ENCODE measurements at regions not wholly inside any gene's neighbourhood (a gene's known extent, or its start where the extent isn't known, plus 50 kb on each side); places are given as distances from the start of the nearest gene placed in this dataset.
"Not testable (repeated sequence)": the region's sequence is repeated elsewhere in the genome, so short reads cannot be mapped to it uniquely, and the experiment has no call there.

DNA sequence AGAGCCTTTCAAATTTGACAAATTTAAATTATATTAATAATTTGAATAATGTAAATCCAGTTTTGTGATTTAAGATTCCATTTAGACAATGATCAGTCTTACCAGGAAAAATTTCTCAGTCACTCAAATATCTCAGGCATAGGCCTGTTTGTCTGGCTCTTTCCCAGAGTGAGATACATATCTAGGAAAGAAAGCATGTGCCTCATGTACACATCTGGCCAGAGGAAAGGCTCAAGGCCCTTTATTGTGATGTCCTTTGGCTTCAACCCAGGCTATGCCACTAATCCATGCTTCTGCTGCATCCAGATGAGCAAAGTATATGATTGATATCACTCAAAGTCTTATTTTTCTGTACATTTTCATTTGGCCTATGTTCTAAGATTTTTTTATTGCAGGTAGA is 473.3 kb upstream of the ADGRL3 start:
- no peak overlapping the region for H3K4me3 ChIP-seq (ENCODE audit: low read length)
- TF ChIP-seq, protein P1, sequence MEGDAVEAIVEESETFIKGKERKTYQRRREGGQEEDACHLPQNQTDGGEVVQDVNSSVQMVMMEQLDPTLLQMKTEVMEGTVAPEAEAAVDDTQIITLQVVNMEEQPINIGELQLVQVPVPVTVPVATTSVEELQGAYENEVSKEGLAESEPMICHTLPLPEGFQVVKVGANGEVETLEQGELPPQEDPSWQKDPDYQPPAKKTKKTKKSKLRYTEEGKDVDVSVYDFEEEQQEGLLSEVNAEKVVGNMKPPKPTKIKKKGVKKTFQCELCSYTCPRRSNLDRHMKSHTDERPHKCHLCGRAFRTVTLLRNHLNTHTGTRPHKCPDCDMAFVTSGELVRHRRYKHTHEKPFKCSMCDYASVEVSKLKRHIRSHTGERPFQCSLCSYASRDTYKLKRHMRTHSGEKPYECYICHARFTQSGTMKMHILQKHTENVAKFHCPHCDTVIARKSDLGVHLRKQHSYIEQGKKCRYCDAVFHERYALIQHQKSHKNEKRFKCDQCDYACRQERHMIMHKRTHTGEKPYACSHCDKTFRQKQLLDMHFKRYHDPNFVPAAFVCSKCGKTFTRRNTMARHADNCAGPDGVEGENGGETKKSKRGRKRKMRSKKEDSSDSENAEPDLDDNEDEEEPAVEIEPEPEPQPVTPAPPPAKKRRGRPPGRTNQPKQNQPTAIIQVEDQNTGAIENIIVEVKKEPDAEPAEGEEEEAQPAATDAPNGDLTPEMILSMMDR (IDR thresholded peaks at IDR 0.05; ENCODE audit: insufficient read depth, low read depth, low read length, missing control alignments): no peak
- DNase-seq (ENCODE audit: low read depth): no peak

DNA sequence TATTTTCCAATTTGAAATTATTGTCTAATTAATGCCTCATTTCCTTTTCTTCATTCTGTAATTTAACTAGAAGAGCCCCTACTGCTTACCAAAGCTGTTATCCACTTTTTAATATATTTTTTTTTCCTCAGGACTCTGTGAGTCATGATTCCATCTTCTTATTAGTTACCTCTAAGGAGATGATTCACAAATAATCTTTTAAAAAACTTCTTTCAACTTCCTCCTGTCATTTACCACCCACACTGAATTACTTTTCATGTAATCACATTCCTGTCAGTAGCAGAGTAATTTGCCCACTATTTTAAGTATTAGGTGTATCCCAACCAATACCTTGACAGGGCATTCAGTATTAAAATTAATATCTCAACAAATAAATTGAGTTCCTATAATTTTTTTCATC is 470.9 kb upstream of the ADGRL3 start:
- no peak overlapping the region for H3K4me3 ChIP-seq (ENCODE audit: low read length)
- TF ChIP-seq, protein P1 (IDR thresholded peaks at IDR 0.05; ENCODE audit: insufficient read depth, low read depth, low read length, missing control alignments): no peak
- DNase-seq (ENCODE audit: low read depth): peak; percentile 66

DNA sequence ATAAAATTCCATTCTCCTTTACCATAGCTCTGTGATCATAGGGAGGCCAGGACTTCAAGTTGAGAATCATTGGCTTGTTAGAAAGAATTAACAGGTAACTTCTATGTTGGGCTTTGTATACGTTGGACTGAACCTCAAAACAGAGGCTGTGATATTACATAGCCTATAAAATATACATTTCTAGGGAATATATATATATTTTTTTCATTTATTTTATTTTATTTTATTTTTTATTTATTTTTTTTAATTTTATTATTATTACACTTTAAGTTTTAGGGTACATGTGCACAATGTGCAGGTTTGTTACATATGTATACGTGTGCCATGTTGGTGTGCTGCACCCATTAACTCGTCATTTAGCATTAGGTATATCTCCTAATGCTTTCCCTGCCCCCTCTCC is 470.4 kb upstream of the ADGRL3 start:
- DNase-seq (ENCODE audit: low read depth); H3K4me3 ChIP-seq (ENCODE audit: low read length): not testable (repeated sequence)

DNA sequence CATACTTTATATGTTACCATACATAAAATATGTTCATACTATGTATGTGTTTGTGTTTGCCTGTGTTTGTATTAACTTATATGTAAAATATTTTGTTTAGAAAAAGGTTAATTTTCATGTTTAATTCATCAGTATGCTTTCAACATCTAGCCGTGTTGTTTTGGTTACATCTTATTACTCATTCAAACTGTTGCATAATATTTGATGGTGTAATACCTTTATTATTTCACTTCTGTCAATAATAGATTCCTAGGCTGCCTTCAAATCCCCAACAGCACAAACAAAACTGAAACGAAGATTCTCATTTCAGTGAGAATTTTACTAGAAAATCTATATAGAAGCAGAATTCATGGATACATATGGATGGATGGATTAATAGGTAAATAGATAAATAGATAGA is 462.3 kb upstream of the ADGRL3 start:
- H3K4me3 ChIP-seq (ENCODE audit: low read length): no peak overlapping the region
- DNase-seq (ENCODE audit: low read depth): peak; percentile 74

DNA sequence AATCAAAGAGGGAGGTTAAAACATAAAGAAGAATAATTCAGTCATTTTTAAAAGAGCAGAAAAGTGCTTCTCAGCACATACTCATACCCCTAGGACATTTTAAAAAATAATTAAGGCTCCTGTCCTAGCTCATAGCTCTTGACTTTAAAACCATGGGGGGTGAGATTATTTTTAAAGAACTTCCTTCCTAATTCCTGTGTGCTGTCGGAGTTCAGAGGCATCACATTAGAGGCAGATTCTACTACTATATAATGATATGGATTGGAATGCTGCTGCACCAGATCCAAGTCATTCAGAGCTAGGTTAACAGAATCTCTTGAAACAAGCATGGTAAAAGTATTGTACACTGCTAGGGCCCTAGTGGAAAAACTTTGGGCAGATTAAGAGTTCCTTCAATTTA is 456.5 kb upstream of the ADGRL3 start:
- DNase-seq (ENCODE audit: low read depth): peak; percentile 20
- H3K4me3 ChIP-seq (ENCODE audit: low read length): no peak overlapping the region
- TF ChIP-seq, protein P1 (IDR thresholded peaks at IDR 0.05; ENCODE audit: insufficient read depth, low read depth, low read length, missing control alignments): no peak

More for the DNA sequence above, 462.3 kb upstream of the ADGRL3 start:
- TF ChIP-seq, protein P1 (IDR thresholded peaks at IDR 0.05; ENCODE audit: insufficient read depth, low read depth, low read length, missing control alignments): no peak

DNA sequence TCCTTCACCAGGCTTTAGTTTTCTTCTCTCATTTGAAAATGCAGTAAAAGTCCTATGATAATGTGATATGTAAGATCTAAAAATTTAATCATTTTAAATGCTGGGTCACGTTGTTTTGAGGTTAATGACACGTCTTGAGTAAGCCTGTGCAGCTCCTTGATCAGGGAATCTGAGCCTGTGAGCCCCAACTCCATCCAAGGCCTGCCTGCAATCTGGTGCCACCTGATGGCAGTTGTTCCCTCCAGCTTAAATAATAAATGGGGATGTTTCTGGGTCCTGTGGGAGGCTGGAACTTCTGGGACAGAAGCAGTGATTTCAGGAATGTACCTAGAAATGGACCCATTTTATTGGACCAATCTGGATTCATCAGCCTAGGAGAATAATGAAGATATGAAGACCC is 455.4 kb upstream of the ADGRL3 start:
- peak; percentile 39 for DNase-seq (ENCODE audit: low read depth)
- TF ChIP-seq, protein P1 (IDR thresholded peaks at IDR 0.05; ENCODE audit: insufficient read depth, low read depth, low read length, missing control alignments): peak; percentile 20
- H3K4me3 ChIP-seq (ENCODE audit: low read length): no peak overlapping the region

DNA sequence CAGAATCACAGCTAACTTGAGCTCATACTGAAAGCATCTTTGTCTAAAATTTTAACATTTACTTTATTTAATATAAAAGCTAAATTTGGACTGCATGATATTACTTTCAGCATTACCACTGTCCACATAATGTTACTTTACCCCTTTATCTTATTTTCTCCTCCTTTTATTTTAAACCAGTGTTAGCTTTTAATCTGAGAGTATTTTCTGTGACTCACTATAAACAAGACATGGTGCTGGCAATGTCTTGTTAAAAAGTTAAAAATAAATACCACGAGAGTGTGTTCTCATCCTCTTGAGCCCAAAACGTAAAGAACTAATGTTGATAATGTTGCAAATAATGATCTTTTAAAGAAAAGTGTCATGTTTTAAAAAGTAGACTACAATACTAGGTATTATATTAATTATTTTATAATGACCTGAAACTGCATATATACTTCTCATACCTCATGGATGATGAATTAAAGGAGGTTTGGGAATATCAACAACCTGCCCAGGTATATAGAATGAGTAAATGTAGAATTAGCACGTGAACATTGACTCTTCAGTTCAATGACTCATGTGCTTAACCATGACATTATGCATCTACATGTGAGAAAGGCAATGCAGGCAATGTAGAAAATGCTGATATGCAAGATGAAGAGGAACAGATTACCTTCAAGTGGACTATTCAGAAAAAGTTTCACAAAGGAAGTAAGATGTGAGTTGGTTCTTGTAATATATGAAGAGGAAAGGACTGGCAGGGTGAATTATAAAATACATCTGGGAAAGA is 454.1 kb upstream of the ADGRL3 start:
- no peak overlapping the region for H3K4me3 ChIP-seq (ENCODE audit: low read length)
- TF ChIP-seq, protein P1 (IDR thresholded peaks at IDR 0.05; ENCODE audit: insufficient read depth, low read depth, low read length, missing control alignments): no peak
- peak; percentile 71 for DNase-seq (ENCODE audit: low read depth)
